ENCODE measurements at regions not wholly inside any gene's neighbourhood (a gene's known extent, or its start where the extent isn't known, plus 50 kb on each side); places are given as distances from the start of the nearest gene placed in this dataset.
"Not testable (repeated sequence)": the region's sequence is repeated elsewhere in the genome, so short reads cannot be mapped to it uniquely, and the experiment has no call there.

- H3K36me3 Mint-ChIP-seq; ATAC-seq; H3K36me3 ChIP-seq (ENCODE audit: control insufficient read depth in 2 of 3, insufficient read depth in 3 of 3, low read length in 3 of 3); DNase-seq; CTCF ChIA-PET; H3K27ac ChIP-seq (ENCODE audit: low read depth, low read length); H3K27me3 ChIP-seq (ENCODE audit: control insufficient read depth in 2 of 2, insufficient read depth in 2 of 2, low read length in 2 of 2); H3K9me3 Mint-ChIP-seq; H3K4me1 ChIP-seq (ENCODE audit: control insufficient read depth in 2 of 2, insufficient read depth in 2 of 2, low read length in 2 of 2); intact Hi-C loops (cut with micrococcal nuclease); H3K4me3 Mint-ChIP-seq; H3K9me3 ChIP-seq (ENCODE audit: control insufficient read depth in 2 of 3, low read length in 3 of 3); H3K27ac Mint-ChIP-seq; H3K4me3 ChIP-seq (ENCODE audit: low read length): not testable (repeated sequence)
- Mint-ChIP-seq H3K4me1 (peaks cover 0 to 20% (median 6%) of the 10 kb centered on the region in 7 donors), H3K27me3 (peaks cover 0 to 22% (median 0%) of the 10 kb centered on the region in 5 donors)
- POLR2A ChIA-PET, result interaction anchor here (0.7 kb wide), 1 partner anchor 79 kb away, joined by 3 read pairs; no protein-coding TSS in a partner anchor
Measured at GRCh38 chr3:194264631-194265504, 86.3 kb downstream of the CPN2 start.

- Histone ChIP-seq H3K27ac (ENCODE audit: low read depth, low read length) (no peak overlapping the region), H3K36me3 (ENCODE audit: control insufficient read depth in 2 of 3, insufficient read depth in 3 of 3, low read length in 3 of 3) (no peaks in the 10 kb centered on the region), H3K4me1 (ENCODE audit: control insufficient read depth in 2 of 2, insufficient read depth in 2 of 2, low read length in 2 of 2) (no peaks in the 10 kb centered on the region), H3K27me3 (ENCODE audit: control insufficient read depth in 2 of 2, insufficient read depth in 2 of 2, low read length in 2 of 2) (no peaks in the 10 kb centered on the region), H3K9me3 (ENCODE audit: control insufficient read depth in 2 of 3, low read length in 3 of 3) (no peaks in the 10 kb centered on the region), H3K4me3 (ENCODE audit: low read length) (no peak overlapping the region)
- Mint-ChIP-seq H3K9me3 (no peaks in the 10 kb centered on the region), H3K27ac (no peak overlapping the region), H3K4me1 (peaks cover 0 to 25% (median 6%) of the 10 kb centered on the region in 7 donors), H3K4me3 (no peak overlapping the region), H3K27me3 (peaks cover 0 to 16% (median 0%) of the 10 kb centered on the region in 5 donors), H3K36me3 (no peaks in the 10 kb centered on the region)
- CTCF ChIA-PET, result no interaction called here
- POLR2A ChIA-PET, result no interaction called here
- ATAC-seq (peak; percentile 42), DNase-seq (no peak)
- intact Hi-C loops (cut with micrococcal nuclease), result no loop called here
Measured at GRCh38 chr3:194265505-194265892, 85.6 kb downstream of the CPN2 start.

- Histone ChIP-seq H3K4me1 (ENCODE audit: control insufficient read depth in 2 of 2, insufficient read depth in 2 of 2, low read length in 2 of 2) (no peaks in the 10 kb centered on the region), H3K36me3 (ENCODE audit: control insufficient read depth in 2 of 3, insufficient read depth in 3 of 3, low read length in 3 of 3) (no peaks in the 10 kb centered on the region), H3K9me3 (ENCODE audit: control insufficient read depth in 2 of 3, low read length in 3 of 3) (no peaks in the 10 kb centered on the region), H3K27me3 (ENCODE audit: control insufficient read depth in 2 of 2, insufficient read depth in 2 of 2, low read length in 2 of 2) (no peaks in the 10 kb centered on the region), H3K27ac (ENCODE audit: low read depth, low read length) (no peak overlapping the region), H3K4me3 (ENCODE audit: low read length) (no peak overlapping the region)
- DNase-seq (no peak), ATAC-seq (no peak)
- peaks cover 0 to 16% (median 0%) of the 10 kb centered on the region in 5 donors for H3K27me3 Mint-ChIP-seq
- ChIA-PET CTCF (no interaction called here), POLR2A (no interaction called here)
- intact Hi-C loops (cut with micrococcal nuclease), result no loop called here
- H3K9me3 Mint-ChIP-seq, result no peaks in the 10 kb centered on the region
- no peak overlapping the region for H3K4me3 Mint-ChIP-seq
- H3K27ac Mint-ChIP-seq, result no peak overlapping the region
- no peaks in the 10 kb centered on the region for H3K36me3 Mint-ChIP-seq
- peaks cover 0 to 28% (median 6%) of the 10 kb centered on the region in 7 donors for H3K4me1 Mint-ChIP-seq
Measured at GRCh38 chr3:194265996-194266964, 84.8 kb downstream of the CPN2 start.

- H3K9me3 ChIP-seq (ENCODE audit: control insufficient read depth in 2 of 3, low read length in 3 of 3), result no peaks in the 10 kb centered on the region
- H3K27me3 ChIP-seq (ENCODE audit: control insufficient read depth in 2 of 2, insufficient read depth in 2 of 2, low read length in 2 of 2), result no peaks in the 10 kb centered on the region
- no peak for ATAC-seq
- Mint-ChIP-seq H3K4me1 (peaks cover 0 to 28% (median 6%) of the 10 kb centered on the region in 7 donors), H3K27ac (no peak overlapping the region), H3K9me3 (no peaks in the 10 kb centered on the region), H3K36me3 (no peaks in the 10 kb centered on the region), H3K4me3 (no peak overlapping the region), H3K27me3 (peaks cover 0 to 16% (median 0%) of the 10 kb centered on the region in 5 donors)
- H3K4me3 ChIP-seq (ENCODE audit: low read length), result no peak overlapping the region
- POLR2A ChIA-PET, result interaction anchor here (0.9 kb wide), 1 partner anchor 38 kb away, joined by 4 read pairs; no protein-coding TSS in a partner anchor
- no peaks in the 10 kb centered on the region for H3K4me1 ChIP-seq (ENCODE audit: control insufficient read depth in 2 of 2, insufficient read depth in 2 of 2, low read length in 2 of 2)
- CTCF ChIA-PET, result interaction anchor here (0.7 kb wide), 1 partner anchor 162 kb away, joined by 3 read pairs; no protein-coding TSS in a partner anchor
- H3K27ac ChIP-seq (ENCODE audit: low read depth, low read length), result no peak overlapping the region
- no peak for DNase-seq
- intact Hi-C loops (cut with micrococcal nuclease), result no loop called here
- H3K36me3 ChIP-seq (ENCODE audit: control insufficient read depth in 2 of 3, insufficient read depth in 3 of 3, low read length in 3 of 3), result no peaks in the 10 kb centered on the region
Measured at GRCh38 chr3:194267744-194268653, 83.1 kb downstream of the CPN2 start.

GRCh38 chr3:194268654-194269512 is 82.2 kb downstream of the CPN2 start:
- Histone ChIP-seq H3K9me3 (ENCODE audit: control insufficient read depth in 2 of 3, low read length in 3 of 3) (no peaks in the 10 kb centered on the region), H3K27me3 (ENCODE audit: control insufficient read depth in 2 of 2, insufficient read depth in 2 of 2, low read length in 2 of 2) (no peaks in the 10 kb centered on the region), H3K4me3 (ENCODE audit: low read length) (no peak overlapping the region), H3K36me3 (ENCODE audit: control insufficient read depth in 2 of 3, insufficient read depth in 3 of 3, low read length in 3 of 3) (no peaks in the 10 kb centered on the region), H3K4me1 (ENCODE audit: control insufficient read depth in 2 of 2, insufficient read depth in 2 of 2, low read length in 2 of 2) (no peaks in the 10 kb centered on the region), H3K27ac (ENCODE audit: low read depth, low read length) (no peak overlapping the region)
- Mint-ChIP-seq H3K9me3 (no peaks in the 10 kb centered on the region), H3K27me3 (peaks cover 0 to 16% (median 0%) of the 10 kb centered on the region in 5 donors), H3K36me3 (no peaks in the 10 kb centered on the region), H3K4me1 (peaks cover 0 to 28% (median 6%) of the 10 kb centered on the region in 7 donors), H3K4me3 (no peak overlapping the region), H3K27ac (no peak overlapping the region)
- no peak for ATAC-seq
- intact Hi-C loops (cut with micrococcal nuclease), result no loop called here
- ChIA-PET POLR2A (no interaction called here), CTCF (interaction anchor here (0.7 kb wide), 1 partner anchor 161 kb away, joined by 3 read pairs; no protein-coding TSS in a partner anchor)
- DNase-seq, result no peak

Measured in naive thymus-derived CD4-positive, alpha-beta T cell (primary cell).